ENCODE measurements at regions not wholly inside any gene's neighbourhood (a gene's known extent, or its start where the extent isn't known, plus 50 kb on each side); places are given as distances from the start of the nearest gene placed in this dataset.

DNA sequence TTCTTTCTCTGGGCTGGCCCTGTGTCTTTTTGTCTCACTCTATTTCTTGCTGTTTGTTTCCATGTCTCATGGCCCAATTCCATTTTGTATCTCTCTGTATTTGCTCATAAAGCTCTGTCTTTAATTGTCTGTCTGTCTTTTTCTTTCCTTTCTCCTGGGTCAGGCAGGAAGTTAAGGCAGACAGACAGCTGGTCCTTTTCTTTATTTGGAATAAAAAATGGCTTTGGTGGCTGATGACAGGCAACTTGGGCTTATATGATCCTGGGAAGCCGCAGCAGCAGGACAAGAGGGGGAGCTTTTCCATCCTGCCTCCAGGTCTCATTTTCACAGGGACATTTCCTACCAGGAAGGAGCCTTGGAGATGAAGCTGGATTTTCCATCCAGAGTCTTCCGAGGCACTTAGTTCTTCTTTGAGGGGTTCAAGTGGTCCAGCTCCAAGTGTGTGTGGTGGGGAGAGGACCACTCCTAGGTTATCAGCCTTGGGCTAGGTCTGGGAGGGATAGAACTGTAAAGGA lies 138.7 kb downstream of the TDRD15 start:
- no peaks in the 10 kb centered on the region for H4K20me1 ChIP-seq (ENCODE audit: low read depth, low read length)
- no peaks in the 10 kb centered on the region for H3K79me2 ChIP-seq (ENCODE audit: insufficient read depth, low read length)
- no peaks in the 10 kb centered on the region for H3K9me3 ChIP-seq (ENCODE audit: insufficient read depth, low read length)
- no peak overlapping the region for H3K27ac ChIP-seq (ENCODE audit: low read depth, low read length)
- no peaks in the 10 kb centered on the region for H3K27me3 ChIP-seq (ENCODE audit: low read length)
- no peaks in the 10 kb centered on the region for H3K9me2 ChIP-seq (replicated peaks; ENCODE audit: insufficient read depth, low read length)
- no peak for TF ChIP-seq EZH2phosphoT487 (conservative IDR thresholded peaks at IDR 0.05; ENCODE audit: low read length)
- H3K9ac ChIP-seq (ENCODE audit: low read length), result no peak overlapping the region
- H3K4me2 ChIP-seq (ENCODE audit: low read depth, low read length, poor library complexity, severe bottlenecking), result no peak overlapping the region
- H2AFZ ChIP-seq (ENCODE audit: low read depth, low read length, severe bottlenecking), result no peak overlapping the region
- no peaks in the 10 kb centered on the region for H3F3A ChIP-seq (ENCODE audit: insufficient read depth)
- no peaks in the 10 kb centered on the region for H3K36me3 ChIP-seq (ENCODE audit: low read length)
- H3K4me3 ChIP-seq (ENCODE audit: insufficient read depth, low read length, poor library complexity, severe bottlenecking), result no peak overlapping the region

DNA sequence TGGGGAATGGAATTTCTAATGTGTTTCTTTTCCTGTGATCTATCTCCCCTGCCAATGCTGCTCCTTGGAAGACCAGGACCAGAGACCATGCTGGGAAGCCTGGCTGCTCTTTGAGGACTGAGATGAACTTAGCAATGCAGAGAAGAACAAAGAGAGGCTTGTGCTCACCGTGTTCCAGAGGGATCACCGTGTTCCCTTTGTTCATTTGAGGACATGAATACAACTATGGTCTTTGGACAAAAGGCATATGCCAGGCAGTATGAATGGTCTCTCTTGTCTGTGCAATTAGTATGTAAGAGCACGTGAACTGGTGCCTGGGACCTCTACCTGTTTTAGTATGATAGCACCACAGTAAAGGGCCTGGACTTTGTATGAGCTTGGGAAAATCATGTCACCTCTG lies 139.9 kb downstream of the TDRD15 start:
- Histone ChIP-seq H3K9me2 (replicated peaks; ENCODE audit: insufficient read depth, low read length) (no peaks in the 10 kb centered on the region), H3F3A (ENCODE audit: insufficient read depth) (no peaks in the 10 kb centered on the region), H3K9ac (ENCODE audit: low read length) (no peak overlapping the region), H3K27ac (ENCODE audit: low read depth, low read length) (no peak overlapping the region), H4K20me1 (ENCODE audit: low read depth, low read length) (no peaks in the 10 kb centered on the region), H3K4me2 (ENCODE audit: low read depth, low read length, poor library complexity, severe bottlenecking) (no peak overlapping the region), H3K4me3 (ENCODE audit: insufficient read depth, low read length, poor library complexity, severe bottlenecking) (no peak overlapping the region), H3K9me3 (ENCODE audit: insufficient read depth, low read length) (no peaks in the 10 kb centered on the region), H2AFZ (ENCODE audit: low read depth, low read length, severe bottlenecking) (no peak overlapping the region), H3K36me3 (ENCODE audit: low read length) (no peaks in the 10 kb centered on the region), H3K27me3 (ENCODE audit: low read length) (no peaks in the 10 kb centered on the region), H3K79me2 (ENCODE audit: insufficient read depth, low read length) (no peaks in the 10 kb centered on the region)
- no peak for TF ChIP-seq EZH2phosphoT487 (conservative IDR thresholded peaks at IDR 0.05; ENCODE audit: low read length)
- TF ChIP-seq, protein P1, sequence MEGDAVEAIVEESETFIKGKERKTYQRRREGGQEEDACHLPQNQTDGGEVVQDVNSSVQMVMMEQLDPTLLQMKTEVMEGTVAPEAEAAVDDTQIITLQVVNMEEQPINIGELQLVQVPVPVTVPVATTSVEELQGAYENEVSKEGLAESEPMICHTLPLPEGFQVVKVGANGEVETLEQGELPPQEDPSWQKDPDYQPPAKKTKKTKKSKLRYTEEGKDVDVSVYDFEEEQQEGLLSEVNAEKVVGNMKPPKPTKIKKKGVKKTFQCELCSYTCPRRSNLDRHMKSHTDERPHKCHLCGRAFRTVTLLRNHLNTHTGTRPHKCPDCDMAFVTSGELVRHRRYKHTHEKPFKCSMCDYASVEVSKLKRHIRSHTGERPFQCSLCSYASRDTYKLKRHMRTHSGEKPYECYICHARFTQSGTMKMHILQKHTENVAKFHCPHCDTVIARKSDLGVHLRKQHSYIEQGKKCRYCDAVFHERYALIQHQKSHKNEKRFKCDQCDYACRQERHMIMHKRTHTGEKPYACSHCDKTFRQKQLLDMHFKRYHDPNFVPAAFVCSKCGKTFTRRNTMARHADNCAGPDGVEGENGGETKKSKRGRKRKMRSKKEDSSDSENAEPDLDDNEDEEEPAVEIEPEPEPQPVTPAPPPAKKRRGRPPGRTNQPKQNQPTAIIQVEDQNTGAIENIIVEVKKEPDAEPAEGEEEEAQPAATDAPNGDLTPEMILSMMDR (IDR thresholded peaks at IDR 0.05; ENCODE audit: insufficient read depth, low read length, poor library complexity, severe bottlenecking), result no peak

DNA sequence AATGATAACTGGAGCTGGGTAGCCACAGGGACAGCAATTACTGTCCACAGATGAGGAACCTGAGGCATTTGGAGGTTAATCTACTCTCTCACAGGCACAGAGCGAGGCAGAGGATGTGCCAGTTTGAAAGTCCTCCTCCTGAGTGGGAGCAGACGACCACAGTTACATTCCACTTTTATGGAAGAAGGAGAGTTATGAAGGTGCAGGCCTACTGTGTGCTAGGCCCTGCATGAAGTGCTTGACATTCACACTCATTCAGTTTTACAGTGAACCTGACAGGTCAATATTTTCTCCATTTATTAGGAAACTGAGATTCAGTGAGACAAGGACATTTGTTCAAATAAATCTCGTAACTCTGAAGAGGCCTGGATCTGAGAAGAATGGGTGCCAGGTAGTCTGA lies 142.0 kb downstream of the TDRD15 start:
- Histone ChIP-seq H3K9ac (ENCODE audit: low read length) (no peak overlapping the region), H3K27ac (ENCODE audit: low read depth, low read length) (no peak overlapping the region), H4K20me1 (ENCODE audit: low read depth, low read length) (no peaks in the 10 kb centered on the region), H3F3A (ENCODE audit: insufficient read depth) (no peaks in the 10 kb centered on the region), H3K27me3 (ENCODE audit: low read length) (no peaks in the 10 kb centered on the region), H3K79me2 (ENCODE audit: insufficient read depth, low read length) (no peaks in the 10 kb centered on the region), H3K9me3 (ENCODE audit: insufficient read depth, low read length) (no peaks in the 10 kb centered on the region), H3K4me3 (ENCODE audit: insufficient read depth, low read length, poor library complexity, severe bottlenecking) (no peak overlapping the region), H3K9me2 (replicated peaks; ENCODE audit: insufficient read depth, low read length) (no peaks in the 10 kb centered on the region), H2AFZ (ENCODE audit: low read depth, low read length, severe bottlenecking) (no peak overlapping the region), H3K4me2 (ENCODE audit: low read depth, low read length, poor library complexity, severe bottlenecking) (no peak overlapping the region), H3K36me3 (ENCODE audit: low read length) (no peaks in the 10 kb centered on the region)
- TF ChIP-seq, protein P1 (IDR thresholded peaks at IDR 0.05; ENCODE audit: insufficient read depth, low read length, poor library complexity, severe bottlenecking), result no peak
- no peak for TF ChIP-seq EZH2phosphoT487 (conservative IDR thresholded peaks at IDR 0.05; ENCODE audit: low read length)

DNA sequence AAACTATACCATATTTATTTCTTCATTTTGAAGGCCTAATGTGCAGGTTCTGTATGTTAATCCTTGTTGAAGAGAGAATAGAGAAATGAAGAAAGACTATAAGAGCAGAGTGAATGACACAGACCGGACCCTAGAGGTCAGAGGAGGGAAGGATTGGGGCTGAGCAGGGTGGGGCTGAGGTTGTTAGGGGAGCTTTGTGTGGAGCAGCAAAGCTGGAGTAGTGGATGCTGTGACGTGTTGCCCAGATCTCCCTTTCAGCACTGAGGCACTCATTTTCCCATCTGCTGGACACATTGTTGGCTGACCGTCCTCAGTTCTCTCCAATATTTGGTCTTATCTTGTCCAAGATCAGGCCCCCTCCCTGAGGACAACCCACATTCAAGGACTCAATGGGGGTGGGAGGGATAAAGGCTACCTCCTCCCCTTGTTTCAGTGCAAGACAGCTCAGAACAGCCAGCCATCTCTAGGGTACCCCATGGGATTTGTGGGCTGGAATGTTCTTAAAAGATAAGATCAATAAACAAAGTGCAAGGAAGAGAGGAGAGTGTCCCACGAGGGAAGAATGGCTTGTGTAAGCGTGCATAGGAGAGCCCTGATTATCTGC lies 143.6 kb downstream of the TDRD15 start:
- Histone ChIP-seq H3K9me3 (ENCODE audit: insufficient read depth, low read length) (no peaks in the 10 kb centered on the region), H3F3A (ENCODE audit: insufficient read depth) (no peaks in the 10 kb centered on the region), H3K27me3 (ENCODE audit: low read length) (0 out of 2 replicates have a peak, but pooled peaks cover 4% of the 10 kb centered on the region), H3K27ac (ENCODE audit: low read depth, low read length) (no peak overlapping the region), H3K79me2 (ENCODE audit: insufficient read depth, low read length) (no peaks in the 10 kb centered on the region), H3K4me2 (ENCODE audit: low read depth, low read length, poor library complexity, severe bottlenecking) (no peak overlapping the region), H4K20me1 (ENCODE audit: low read depth, low read length) (no peaks in the 10 kb centered on the region), H3K9ac (ENCODE audit: low read length) (no peak overlapping the region), H3K36me3 (ENCODE audit: low read length) (no peaks in the 10 kb centered on the region), H3K4me3 (ENCODE audit: insufficient read depth, low read length, poor library complexity, severe bottlenecking) (no peak overlapping the region), H2AFZ (ENCODE audit: low read depth, low read length, severe bottlenecking) (no peak overlapping the region), H3K9me2 (replicated peaks; ENCODE audit: insufficient read depth, low read length) (no peaks in the 10 kb centered on the region)
- TF ChIP-seq, protein P1 (IDR thresholded peaks at IDR 0.05; ENCODE audit: insufficient read depth, low read length, poor library complexity, severe bottlenecking), result no peak
- no peak for TF ChIP-seq EZH2phosphoT487 (conservative IDR thresholded peaks at IDR 0.05; ENCODE audit: low read length)
